ENCODE measurements at regions not wholly inside any gene's neighbourhood (a gene's known extent, or its start where the extent isn't known, plus 50 kb on each side); places are given as distances from the start of the nearest gene placed in this dataset.

DNA sequence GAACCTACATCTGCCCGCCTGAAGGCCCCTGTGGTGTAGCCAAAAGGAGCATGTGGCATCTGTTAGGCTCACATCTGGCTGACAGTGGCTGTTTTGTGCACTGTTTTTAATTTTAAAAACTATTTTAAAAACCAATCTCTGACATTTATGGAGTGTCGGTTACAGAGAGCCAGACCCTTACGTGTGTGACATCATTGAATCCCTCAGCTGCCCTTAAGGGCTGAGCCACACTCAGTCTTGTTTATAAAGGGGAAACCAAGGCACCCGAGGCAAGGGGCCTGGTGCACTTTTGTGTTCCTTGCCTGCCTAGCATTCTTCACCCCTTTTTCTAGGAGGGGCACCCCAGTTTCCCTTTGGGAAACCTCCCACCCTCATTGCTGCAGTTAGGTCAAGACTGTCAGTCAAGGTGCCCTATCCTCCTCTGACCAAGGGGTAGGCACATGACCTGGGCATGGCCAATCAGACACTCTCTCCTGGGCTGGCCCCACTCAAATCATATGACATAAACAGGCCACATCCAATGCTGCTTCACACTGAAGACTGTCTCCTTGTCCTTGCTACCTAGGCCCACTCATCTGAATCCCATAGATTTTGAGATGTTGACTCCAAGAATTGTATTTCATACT lies 105.3 kb downstream of the LSM3 start:
- Histone ChIP-seq H3K36me3 (no peaks in the 10 kb centered on the region), H3K4me3 (no peak overlapping the region), H3K27ac (no peak overlapping the region), H3K27me3 (no peaks in the 10 kb centered on the region), H3K4me1 (no peaks in the 10 kb centered on the region), H3K9me3 (no peaks in the 10 kb centered on the region)
- 91 to 93% methylated on average over 4 of the region's 4 CpGs for WGBS, 2 donors
- intact Hi-C loops (cut with DNase I): no loop called here
- no peak for DNase-seq
- no peak for TF ChIP-seq EP300 (IDR thresholded peaks at IDR 0.05)
- no peak for TF ChIP-seq POLR2AphosphoS5 (IDR thresholded peaks at IDR 0.05)
- TF ChIP-seq, protein P1, sequence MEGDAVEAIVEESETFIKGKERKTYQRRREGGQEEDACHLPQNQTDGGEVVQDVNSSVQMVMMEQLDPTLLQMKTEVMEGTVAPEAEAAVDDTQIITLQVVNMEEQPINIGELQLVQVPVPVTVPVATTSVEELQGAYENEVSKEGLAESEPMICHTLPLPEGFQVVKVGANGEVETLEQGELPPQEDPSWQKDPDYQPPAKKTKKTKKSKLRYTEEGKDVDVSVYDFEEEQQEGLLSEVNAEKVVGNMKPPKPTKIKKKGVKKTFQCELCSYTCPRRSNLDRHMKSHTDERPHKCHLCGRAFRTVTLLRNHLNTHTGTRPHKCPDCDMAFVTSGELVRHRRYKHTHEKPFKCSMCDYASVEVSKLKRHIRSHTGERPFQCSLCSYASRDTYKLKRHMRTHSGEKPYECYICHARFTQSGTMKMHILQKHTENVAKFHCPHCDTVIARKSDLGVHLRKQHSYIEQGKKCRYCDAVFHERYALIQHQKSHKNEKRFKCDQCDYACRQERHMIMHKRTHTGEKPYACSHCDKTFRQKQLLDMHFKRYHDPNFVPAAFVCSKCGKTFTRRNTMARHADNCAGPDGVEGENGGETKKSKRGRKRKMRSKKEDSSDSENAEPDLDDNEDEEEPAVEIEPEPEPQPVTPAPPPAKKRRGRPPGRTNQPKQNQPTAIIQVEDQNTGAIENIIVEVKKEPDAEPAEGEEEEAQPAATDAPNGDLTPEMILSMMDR (IDR thresholded peaks at IDR 0.05): no peak
- no peak for TF ChIP-seq POLR2A (IDR thresholded peaks at IDR 0.05)

DNA sequence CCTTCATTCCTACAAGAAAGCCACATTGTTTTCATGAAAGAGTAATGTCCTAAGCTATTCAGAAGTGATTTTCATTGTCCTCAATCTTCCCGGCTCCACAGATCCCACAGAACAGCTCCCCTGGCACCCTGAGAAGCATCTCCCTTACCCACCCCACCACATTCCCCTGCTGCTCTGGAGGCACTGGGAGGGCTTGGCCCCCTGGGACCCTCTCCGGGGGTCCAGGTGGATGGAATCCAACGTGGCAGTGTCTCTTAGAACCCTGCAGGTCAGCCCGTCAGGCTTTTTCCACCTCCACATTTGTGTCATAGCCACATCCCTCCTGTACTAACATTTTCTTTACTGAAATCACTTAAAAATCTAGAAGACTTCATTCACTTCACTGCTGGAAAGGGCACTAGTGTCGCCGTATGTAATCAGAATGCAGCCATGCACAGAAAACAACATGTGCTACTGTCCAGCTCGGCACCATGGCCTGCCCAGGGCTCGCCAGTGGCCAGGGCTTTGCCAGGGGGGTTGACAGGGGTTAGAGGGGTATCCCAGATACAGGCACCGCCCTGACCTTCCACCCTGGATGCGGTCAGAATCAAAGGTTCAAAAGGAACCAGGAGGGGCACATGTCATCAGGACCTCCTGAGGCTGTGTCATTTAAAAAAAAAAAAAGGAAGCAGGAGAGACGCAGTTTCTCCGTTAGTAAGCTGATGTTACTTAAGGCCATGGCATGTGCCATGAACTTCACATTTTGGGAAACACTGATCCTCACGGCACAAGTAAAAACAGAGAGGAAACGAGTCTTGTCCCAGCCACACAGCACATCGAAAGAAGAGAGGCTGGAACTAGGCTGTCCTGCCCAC lies 106.3 kb downstream of the LSM3 start:
- Histone ChIP-seq H3K4me3 (no peak overlapping the region), H3K27ac (no peak overlapping the region), H3K4me1 (peaks cover 0 to 9% (median 0%) of the 10 kb centered on the region in 4 donors), H3K27me3 (no peaks in the 10 kb centered on the region), H3K9me3 (no peaks in the 10 kb centered on the region), H3K36me3 (no peaks in the 10 kb centered on the region)
- no peak for DNase-seq
- intact Hi-C loops (cut with DNase I): no loop called here
- WGBS, 2 donors: 86 to 91% methylated on average over 15 of the region's 15 CpGs
- TF ChIP-seq EP300 (IDR thresholded peaks at IDR 0.05) (no peak), POLR2AphosphoS5 (IDR thresholded peaks at IDR 0.05) (no peak), POLR2A (IDR thresholded peaks at IDR 0.05) (no peak)
- TF ChIP-seq, protein P1 (IDR thresholded peaks at IDR 0.05): no peak

DNA sequence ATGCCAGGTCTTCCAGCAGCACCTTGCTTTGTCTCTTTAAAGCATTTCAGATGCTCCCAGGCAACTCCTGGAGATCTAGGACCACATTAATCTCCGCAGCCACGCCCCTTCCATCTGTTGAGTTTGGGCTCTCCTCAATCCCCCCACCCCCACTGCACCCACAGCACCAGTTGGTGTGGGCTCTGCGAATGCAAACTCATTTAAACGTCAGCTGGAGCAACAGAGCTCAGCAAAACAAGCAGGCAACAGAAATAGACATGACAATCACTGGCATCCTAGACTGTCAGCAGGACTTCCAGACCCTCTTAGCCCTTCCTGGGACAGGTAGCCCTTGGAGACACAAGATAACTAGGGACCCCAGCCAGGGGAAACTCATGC lies 106.9 kb downstream of the LSM3 start:
- Histone ChIP-seq H3K27ac (no peak overlapping the region), H3K36me3 (no peaks in the 10 kb centered on the region), H3K4me3 (no peak overlapping the region), H3K9me3 (no peaks in the 10 kb centered on the region), H3K4me1 (peaks cover 0 to 11% (median 2%) of the 10 kb centered on the region in 4 donors), H3K27me3 (no peaks in the 10 kb centered on the region)
- intact Hi-C loops (cut with DNase I): no loop called here
- 74 to 84% methylated on average over 4 of the region's 4 CpGs for WGBS, 2 donors
- DNase-seq: no peak
- TF ChIP-seq POLR2A (IDR thresholded peaks at IDR 0.05) (no peak), POLR2AphosphoS5 (IDR thresholded peaks at IDR 0.05) (no peak), EP300 (IDR thresholded peaks at IDR 0.05) (no peak)
- TF ChIP-seq, protein P1 (IDR thresholded peaks at IDR 0.05): no peak

DNA sequence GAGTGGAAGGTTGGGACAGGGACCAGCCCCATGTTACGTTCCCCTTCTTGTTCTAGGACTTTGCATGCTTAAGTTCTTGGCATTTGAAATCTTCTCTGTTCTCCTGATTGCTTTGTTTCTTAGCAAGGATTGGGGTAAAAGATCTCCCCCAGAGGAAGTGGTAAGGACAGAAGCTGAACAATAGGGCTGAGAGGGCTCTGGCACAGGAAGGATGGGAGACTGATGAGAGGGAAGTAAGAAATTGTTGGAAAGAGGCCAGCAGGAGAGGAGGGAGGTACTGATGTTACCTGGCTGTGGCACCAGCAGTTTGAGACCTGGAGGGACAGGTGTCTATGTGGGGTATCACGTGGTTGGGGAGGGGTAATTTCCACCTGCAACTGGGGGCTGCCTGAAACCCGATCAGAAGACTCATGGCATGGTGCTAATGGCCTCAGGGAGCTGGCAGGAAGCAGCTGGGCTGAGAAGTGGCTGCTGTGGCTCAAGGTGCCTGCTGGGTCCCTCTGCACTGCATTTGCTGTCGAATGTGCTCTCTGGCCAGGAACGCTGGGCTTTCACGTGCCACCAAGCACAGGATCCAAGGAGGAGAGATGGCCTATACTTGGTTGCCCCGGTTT lies 108.4 kb downstream of the LSM3 start:
- no peak overlapping the region for H3K4me3 ChIP-seq
- no peaks in the 10 kb centered on the region for H3K9me3 ChIP-seq
- WGBS, 2 donors: 61 to 79% methylated on average over 7 of the region's 7 CpGs
- H3K27me3 ChIP-seq: no peaks in the 10 kb centered on the region
- H3K36me3 ChIP-seq: no peaks in the 10 kb centered on the region
- intact Hi-C loops (cut with DNase I): no loop called here
- no peak for DNase-seq
- TF ChIP-seq POLR2AphosphoS5 (IDR thresholded peaks at IDR 0.05) (no peak), POLR2A (IDR thresholded peaks at IDR 0.05) (no peak), EP300 (IDR thresholded peaks at IDR 0.05) (no peak)
- TF ChIP-seq, protein P1 (IDR thresholded peaks at IDR 0.05): no peak
- no peak overlapping the region for H3K27ac ChIP-seq
- H3K4me1 ChIP-seq: peaks cover 0 to 19% (median 6%) of the 10 kb centered on the region in 4 donors
